Liver (tissue), 8 donors: ENCODE measurements at regions not wholly inside any gene's neighbourhood (a gene's known extent, or its start where the extent isn't known, plus 50 kb on each side); places are given as distances from the start of the nearest gene placed in this dataset.

Experiments
- DNase-seq: peaks from one replicate; pipeline ENCODE4 v3.0.0-alpha.2; 2017; ENCODE audit warnings: low spot score
- H3K27ac ChIP-seq, 2 donors: one replicate each; pipeline ENCODE4 v1.7.0; 2013; ENCODE audit warnings: inconsistent platforms in 2 of 2, low read length in 2 of 2, control low read depth in 1 of 2, low read depth in 1 of 2, mild to moderate bottlenecking in 1 of 2
- H3K27me3 ChIP-seq, 4 donors: one replicate each; pipeline versions ENCODE4 v1.6.1 to v1.7.0; 2013; ENCODE audit warnings: low read length in 3 of 4, inconsistent platforms in 1 of 4, mild to moderate bottlenecking in 1 of 4, moderate library complexity in 1 of 4; ENCODE audit not compliant: control insufficient read depth in 4 of 4, insufficient read depth in 4 of 4
- H3K36me3 ChIP-seq, 4 donors: one replicate each; pipeline versions ENCODE4 v1.6.1 to v1.7.0; 2013; ENCODE audit warnings: low read length in 3 of 4, mild to moderate bottlenecking in 3 of 4, low read depth in 1 of 4, moderate library complexity in 1 of 4; ENCODE audit not compliant: control insufficient read depth in 4 of 4, insufficient read depth in 3 of 4
- H3K4me1 ChIP-seq, 4 donors: one replicate each; pipeline versions ENCODE4 v1.6.1 to v1.7.0; 2013; ENCODE audit warnings: low read length in 3 of 4, mild to moderate bottlenecking in 3 of 4, moderate library complexity in 1 of 4; ENCODE audit not compliant: control insufficient read depth in 4 of 4, insufficient read depth in 4 of 4
- H3K4me3 ChIP-seq, 3 donors: one replicate each; pipeline versions ENCODE4 v1.6.1 to v1.7.0; 2013; ENCODE audit warnings: low read length in 3 of 3, control low read depth in 1 of 3, low read depth in 1 of 3, mild to moderate bottlenecking in 1 of 3
- H3K9ac ChIP-seq, 2 donors: one replicate each; pipeline ENCODE4 v1.7.0; 2013; ENCODE audit warnings: low read length in 2 of 2, mild to moderate bottlenecking in 2 of 2, moderate library complexity in 2 of 2, control low read depth in 1 of 2, low read depth in 1 of 2
- H3K9me3 ChIP-seq, 4 donors: one replicate each; pipeline versions ENCODE4 v1.6.1 to v1.7.0; 2013; ENCODE audit warnings: low read length in 3 of 4; ENCODE audit not compliant: control insufficient read depth in 4 of 4
- ATF3 ChIP-seq: IDR thresholded peaks from 2 replicates; pipeline ENCODE4 v1.6.1; 2016; ENCODE audit warnings: antibody characterized with exemption
- CTCF ChIP-seq: fragments of 150-350 bp; IDR thresholded peaks from 2 replicates; pipeline ENCODE4 v1.5.1; 2017; ENCODE audit warnings: improper control_type of control experiment, low read depth, low read length; ENCODE audit not compliant: missing input control
- EGR1 ChIP-seq, 2 donors: IDR thresholded peaks; 2 replicates each; pipeline ENCODE4 v1.6.1; 2016 to 2018; ENCODE audit warnings: antibody characterized with exemption in 2 of 2, low read depth in 2 of 2
- FOXA1 ChIP-seq: IDR thresholded peaks from 2 replicates; pipeline ENCODE4 v1.6.1; 2016; ENCODE audit warnings: antibody characterized with exemption
- FOXA2 ChIP-seq: IDR thresholded peaks from 2 replicates; pipeline ENCODE4 v1.6.1; 2016; ENCODE audit warnings: antibody characterized with exemption
- GABPA ChIP-seq, 2 donors: IDR thresholded peaks in 1 of 2; conservative IDR thresholded peaks in 1 of 2; 2 replicates each; pipeline ENCODE4 v1.6.1; 2016; ENCODE audit warnings: antibody characterized with exemption in 2 of 2, mild to moderate bottlenecking in 1 of 2, moderate library complexity in 1 of 2
- HNF4A ChIP-seq, 2 donors: conservative IDR thresholded peaks; 2 replicates each; pipeline ENCODE4 v1.6.1; 2016; ENCODE audit warnings: antibody characterized with exemption in 2 of 2, mild to moderate bottlenecking in 2 of 2
- HNF4G ChIP-seq: IDR thresholded peaks from 2 replicates; pipeline ENCODE4 v1.6.1; 2016; ENCODE audit warnings: antibody characterized with exemption
- JUND ChIP-seq, 2 donors: IDR thresholded peaks; 2 replicates each; pipeline ENCODE4 v1.6.1; 2016; ENCODE audit warnings: antibody characterized with exemption in 2 of 2
- MAX ChIP-seq: IDR thresholded peaks from 2 replicates; pipeline ENCODE4 v1.6.1; 2016; ENCODE audit warnings: antibody characterized with exemption
- NR2F2 ChIP-seq: IDR thresholded peaks from 2 replicates; pipeline ENCODE4 v1.6.1; 2016; ENCODE audit warnings: antibody characterized with exemption
- RAD21 ChIP-seq, 2 donors: IDR thresholded peaks; 2 replicates each; pipeline ENCODE4 v1.6.1; 2016; ENCODE audit warnings: antibody characterized with exemption in 2 of 2, mild to moderate bottlenecking in 2 of 2
- REST ChIP-seq: IDR thresholded peaks from 2 replicates; pipeline ENCODE4 v1.6.1; 2016; ENCODE audit warnings: antibody characterized with exemption, mild to moderate bottlenecking
- RXRA ChIP-seq, 2 donors: IDR thresholded peaks; 2 replicates each; pipeline ENCODE4 v1.6.1; 2017 to 2018; ENCODE audit warnings: antibody characterized with exemption in 2 of 2, mild to moderate bottlenecking in 1 of 2
- SP1 ChIP-seq: IDR thresholded peaks from 2 replicates; pipeline ENCODE4 v1.6.1; 2018; ENCODE audit warnings: antibody characterized with exemption, mild to moderate bottlenecking
- TAF1 ChIP-seq: conservative IDR thresholded peaks from 2 replicates; pipeline ENCODE4 v1.6.1; 2016; ENCODE audit warnings: antibody characterized with exemption, mild to moderate bottlenecking
- YY1 ChIP-seq: IDR thresholded peaks from 2 replicates; pipeline ENCODE4 v1.6.1; 2016; ENCODE audit warnings: antibody characterized with exemption, mild to moderate bottlenecking
- ZBTB33 ChIP-seq: IDR thresholded peaks from 2 replicates; pipeline ENCODE4 v1.6.1; 2016; ENCODE audit warnings: antibody characterized with exemption
- WGBS: extraction: QIAGEN DNeasy Blood & Tissue Kit; methylation state at CpG from one replicate; pipeline ENCODE4 v1.1.7; 2013; 5-methylcytosine and 5-hydroxymethylcytosine counted together
- donor health status: healthy.
- donor health status: healthy.
- donor health status: healthy.
- donor health status: healthy.
- donor health status: healthy.

GRCh38 chr6:139436957-139437348, 62.5 kb upstream of the CITED2 start:
- TF ChIP-seq CTCF: no peak
- TF ChIP-seq EGR1 (IDR thresholded peaks at IDR 0.05; ENCODE audit: low read depth in 2 of 2): no peak
- TF ChIP-seq RXRA (IDR thresholded peaks at IDR 0.05): no peak
- TF ChIP-seq HNF4A (conservative IDR thresholded peaks at IDR 0.05): no peak
- no peak for TF ChIP-seq REST
- no peak for TF ChIP-seq JUND (IDR thresholded peaks at IDR 0.05)
- no peak for TF ChIP-seq HNF4G
- no peak for TF ChIP-seq RAD21 (IDR thresholded peaks at IDR 0.05)
- TF ChIP-seq ZBTB33: no peak
- TF ChIP-seq YY1: no peak
- TF ChIP-seq FOXA2: no peak
- no peak for TF ChIP-seq ATF3
- no peak for TF ChIP-seq TAF1
- no peak for TF ChIP-seq MAX
- TF ChIP-seq GABPA (IDR thresholded peaks at IDR 0.05 in 1 of 2, conservative IDR thresholded peaks at IDR 0.05 in 1 of 2): no peak
- no peak for TF ChIP-seq FOXA1
- TF ChIP-seq NR2F2: no peak
- TF ChIP-seq SP1: no peak
- DNase-seq: no peak
- H3K27me3 ChIP-seq: no peaks in the 10 kb centered on the region
- no peak overlapping the region for H3K9ac ChIP-seq
- H3K4me3 ChIP-seq: no peak overlapping the region
- 96% methylated on average over 3 of the region's 3 CpGs for WGBS
- no peaks in the 10 kb centered on the region for H3K9me3 ChIP-seq
- no peaks in the 10 kb centered on the region for H3K4me1 ChIP-seq
- no peaks in the 10 kb centered on the region for H3K36me3 ChIP-seq
- no peak overlapping the region for H3K27ac ChIP-seq
